Muscle of leg (tissue), 3 donors: ENCODE measurements at regions not wholly inside any gene's neighbourhood (a gene's known extent, or its start where the extent isn't known, plus 50 kb on each side); places are given as distances from the start of the nearest gene placed in this dataset.
A peak's percentile ranks its signal among the peaks of the same experiment; 100 is the strongest.

Experiments used
- DNase-seq: peaks from one replicate; pipeline ENCODE4 v3.0.0; 2013
- H3K27ac ChIP-seq: one replicate; pipeline ENCODE4 v1.5.1; 2013; ENCODE audit warnings: mild to moderate bottlenecking, low read length, control low read depth
- H3K27me3 ChIP-seq: one replicate; pipeline ENCODE4 v1.6.1; 2013; ENCODE audit warnings: low read length; ENCODE audit not compliant: control insufficient read depth, insufficient read depth
- H3K36me3 ChIP-seq: one replicate; pipeline ENCODE4 v1.6.1; 2013; ENCODE audit warnings: low read length; ENCODE audit not compliant: control insufficient read depth, insufficient read depth
- H3K4me1 ChIP-seq: one replicate; pipeline ENCODE4 v1.6.1; 2013; ENCODE audit warnings: low read length; ENCODE audit not compliant: control insufficient read depth, insufficient read depth
- H3K4me3 ChIP-seq: one replicate; pipeline ENCODE4 v1.5.1; 2013; ENCODE audit warnings: low read length, control low read depth
- H3K9me3 ChIP-seq: replicated peaks from 2 replicates; pipeline ENCODE4 v1.6.1; 2013; ENCODE audit warnings: low read depth, low read length; ENCODE audit not compliant: control insufficient read depth
- WGBS: methylation state at CpG from one replicate; pipeline ENCODE4 v1.1.5; 2013; ENCODE audit warnings: missing lambda C conversion rate; ENCODE audit not compliant: insufficient coverage; 5-methylcytosine and 5-hydroxymethylcytosine counted together

- Histone ChIP-seq H3K4me3 (no peak overlapping the region), H3K4me1 (no peaks in the 10 kb centered on the region), H3K9me3 (peaks cover 6% of the 10 kb centered on the region), H3K27ac (no peak overlapping the region), H3K27me3 (no peaks in the 10 kb centered on the region), H3K36me3 (no peaks in the 10 kb centered on the region)
- no CpG with 5 or more reads among the region's 1 CpG for WGBS
- DNase-seq: no peak
Measured at GRCh38 chr2:188713961-188714360, 260.2 kb upstream of the COL3A1 start.

DNA sequence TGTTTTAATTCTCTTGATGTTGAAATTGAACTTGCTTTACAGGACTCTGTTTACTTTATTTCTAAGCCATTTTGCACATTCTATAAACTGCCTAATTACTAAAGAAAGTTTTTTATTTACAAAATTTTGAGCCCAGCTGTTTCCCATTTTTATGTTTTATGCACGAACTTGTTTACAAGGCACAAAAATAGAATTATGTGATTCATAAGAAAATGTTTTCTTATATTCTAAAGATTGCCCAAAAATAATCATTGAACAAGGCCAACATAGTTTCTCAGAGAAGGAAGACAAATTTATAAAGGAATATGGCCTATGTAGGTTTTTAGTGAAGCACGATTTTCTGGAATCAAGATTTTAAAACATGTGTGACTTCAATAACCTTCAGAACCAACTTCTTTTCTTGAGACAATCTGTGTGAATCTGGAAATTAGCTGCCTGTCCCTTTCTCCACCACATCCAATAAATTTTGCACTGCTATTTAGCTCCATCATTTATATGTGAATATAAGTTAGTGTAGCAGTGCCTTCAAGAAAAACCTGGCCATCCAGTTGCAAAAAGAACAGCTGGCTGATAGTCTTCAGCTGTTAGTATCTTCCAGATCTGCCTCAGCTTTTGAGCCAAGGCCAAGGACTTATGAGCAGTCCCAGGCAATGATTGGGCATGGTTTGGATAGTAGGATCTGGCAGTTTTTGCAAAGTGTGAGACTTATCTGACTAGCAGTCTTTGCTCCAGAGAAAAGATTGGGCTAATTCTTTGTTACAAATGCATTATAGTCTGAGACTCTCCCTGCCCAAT, 253.2 kb upstream of the COL3A1 start:
- DNase-seq: peak; percentile 82
- WGBS: no CpG with 5 or more reads among the region's 2 CpGs
- no peaks in the 10 kb centered on the region for H3K9me3 ChIP-seq

GRCh38 chr2:188721784-188722183, 252.4 kb upstream of the COL3A1 start:
- H3K27ac ChIP-seq: no peak overlapping the region
- DNase-seq: no peak
- H3K27me3 ChIP-seq: no peaks in the 10 kb centered on the region
- no peaks in the 10 kb centered on the region for H3K36me3 ChIP-seq
- no peak overlapping the region for H3K4me3 ChIP-seq
- no CpG with 5 or more reads among the region's 3 CpGs for WGBS
- H3K9me3 ChIP-seq: no peaks in the 10 kb centered on the region
- no peaks in the 10 kb centered on the region for H3K4me1 ChIP-seq

More for the DNA sequence above, 253.2 kb upstream of the COL3A1 start:
- H3K27ac ChIP-seq: peak overlapping the region; percentile 26
- no peaks in the 10 kb centered on the region for H3K4me1 ChIP-seq
- no peaks in the 10 kb centered on the region for H3K27me3 ChIP-seq
- H3K4me3 ChIP-seq: no peak overlapping the region
- no peaks in the 10 kb centered on the region for H3K36me3 ChIP-seq

GRCh38 chr2:188725746-188726360, 248.3 kb upstream of the COL3A1 start:
- Histone ChIP-seq H3K4me1 (no peaks in the 10 kb centered on the region), H3K9me3 (no peaks in the 10 kb centered on the region), H3K4me3 (no peak overlapping the region), H3K27me3 (no peaks in the 10 kb centered on the region), H3K36me3 (no peaks in the 10 kb centered on the region), H3K27ac (peak overlapping the region; percentile 1)
- no CpG with 5 or more reads among the region's 3 CpGs for WGBS
- DNase-seq: peak; percentile 69

DNA sequence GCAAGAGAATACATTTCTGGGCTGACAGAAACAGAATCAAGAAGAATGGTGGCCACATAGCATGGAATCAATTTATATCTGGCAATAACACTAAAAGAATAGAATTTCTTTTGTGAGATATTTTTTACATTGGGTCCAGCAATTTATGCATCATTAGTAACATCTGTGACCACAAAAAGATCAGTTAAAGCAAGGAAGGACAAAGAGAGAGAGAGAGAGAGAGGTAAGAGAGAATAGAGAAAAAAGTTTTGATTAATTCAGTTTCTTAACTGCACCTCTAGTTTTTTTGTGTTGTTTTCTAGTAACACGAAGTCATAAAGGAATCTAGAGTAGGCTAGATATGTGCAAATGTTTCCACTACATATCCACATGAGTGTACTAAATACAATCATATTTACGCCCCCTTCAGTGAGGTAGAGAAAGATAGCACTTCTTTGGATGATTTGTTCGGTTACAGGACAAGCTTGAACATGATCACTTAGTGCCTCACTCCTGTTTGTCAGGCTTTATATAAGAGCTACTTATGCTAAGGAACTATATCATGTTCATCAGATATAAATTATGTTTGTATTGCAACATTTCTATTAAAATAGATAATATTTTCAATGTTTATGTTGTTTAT, 247.4 kb upstream of the COL3A1 start:
- no peaks in the 10 kb centered on the region for H3K36me3 ChIP-seq
- DNase-seq: peak; percentile 71
- H3K4me1 ChIP-seq: no peaks in the 10 kb centered on the region
- no CpG with 5 or more reads among the region's 3 CpGs for WGBS
- no peaks in the 10 kb centered on the region for H3K27me3 ChIP-seq
- H3K4me3 ChIP-seq: no peak overlapping the region
- H3K9me3 ChIP-seq: no peaks in the 10 kb centered on the region
- peak overlapping the region; percentile 53 for H3K27ac ChIP-seq

DNA sequence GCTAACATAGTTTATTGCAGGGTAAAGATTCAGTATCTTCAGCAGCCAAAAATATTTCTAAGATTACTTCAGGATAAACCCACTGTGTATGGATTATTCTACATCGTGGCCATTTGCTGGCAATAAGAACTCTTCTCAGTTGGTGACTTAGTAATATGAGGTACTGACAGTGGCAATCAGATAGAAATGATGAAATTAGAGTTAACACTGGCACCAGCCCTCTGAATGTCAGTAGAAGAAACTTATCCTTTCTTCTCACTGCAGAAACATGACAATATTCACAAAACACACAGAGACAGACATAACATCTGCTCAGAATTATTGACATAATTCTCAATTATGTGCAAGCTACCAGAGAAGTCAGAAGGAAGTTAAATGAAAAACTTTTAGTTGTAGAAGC, 246.3 kb upstream of the COL3A1 start:
- no CpG with 5 or more reads among the region's 1 CpG for WGBS
- no peaks in the 10 kb centered on the region for H3K9me3 ChIP-seq
- H3K36me3 ChIP-seq: no peaks in the 10 kb centered on the region
- H3K27me3 ChIP-seq: no peaks in the 10 kb centered on the region
- no peak overlapping the region for H3K4me3 ChIP-seq
- H3K27ac ChIP-seq: peak overlapping the region; percentile 29
- DNase-seq: peak; percentile 46
- no peaks in the 10 kb centered on the region for H3K4me1 ChIP-seq

- no CpG with 5 or more reads among the region's 3 CpGs for WGBS
- no peaks in the 10 kb centered on the region for H3K9me3 ChIP-seq
- H3K27ac ChIP-seq: no peak overlapping the region
- no peaks in the 10 kb centered on the region for H3K36me3 ChIP-seq
- H3K27me3 ChIP-seq: no peaks in the 10 kb centered on the region
- peak; percentile 26 for DNase-seq
- H3K4me3 ChIP-seq: no peak overlapping the region
- no peaks in the 10 kb centered on the region for H3K4me1 ChIP-seq
Measured at GRCh38 chr2:188734691-188735090, 239.5 kb upstream of the COL3A1 start.

DNA sequence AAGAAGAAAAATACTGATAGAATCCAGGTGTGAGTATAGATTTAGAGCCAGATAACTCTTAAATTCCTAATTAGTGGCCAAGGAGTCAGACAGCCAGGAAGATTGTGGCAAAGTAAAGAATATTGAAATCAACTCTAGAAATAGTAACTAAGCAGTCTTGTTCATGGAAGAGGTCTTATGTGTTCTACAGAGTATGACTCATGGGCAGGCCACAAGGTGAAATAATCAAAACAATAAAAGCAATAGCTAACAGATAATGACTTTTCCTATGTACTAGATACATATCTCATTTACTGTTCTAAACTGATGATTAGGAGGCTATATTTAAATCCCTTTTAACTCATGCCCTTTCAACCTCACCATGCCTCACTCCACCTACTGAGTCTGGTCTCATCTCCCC, 227.4 kb upstream of the COL3A1 start:
- Histone ChIP-seq H3K36me3 (no peaks in the 10 kb centered on the region), H3K4me3 (no peak overlapping the region)

DNA sequence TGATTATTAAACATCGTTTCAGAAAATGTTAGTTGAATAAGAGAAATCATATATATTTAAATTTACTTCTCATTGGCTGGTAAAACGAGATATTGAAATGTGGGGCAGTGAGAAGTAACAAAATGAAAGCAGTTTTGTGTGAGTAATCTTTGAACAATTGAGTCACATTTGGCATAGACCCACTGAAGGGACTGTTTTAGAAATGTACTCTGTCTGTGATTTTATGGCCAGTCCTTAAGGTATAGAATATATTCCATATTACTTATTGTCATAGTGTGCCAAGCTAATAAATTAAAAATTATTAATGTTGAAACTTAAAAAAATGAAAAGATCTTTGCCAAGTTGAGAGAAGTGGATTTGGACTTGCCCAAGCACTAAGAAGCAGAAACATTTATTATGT, 222.4 kb upstream of the COL3A1 start:
- WGBS: no CpG with 5 or more reads among the region's 2 CpGs
- Histone ChIP-seq H3K27ac (peak overlapping the region; percentile 60), H3K4me3 (no peak overlapping the region), H3K36me3 (no peaks in the 10 kb centered on the region), H3K9me3 (peaks cover 8% of the 10 kb centered on the region), H3K4me1 (no peaks in the 10 kb centered on the region), H3K27me3 (no peaks in the 10 kb centered on the region)
- DNase-seq: peak; percentile 91

More for the DNA sequence above, 227.4 kb upstream of the COL3A1 start:
- Histone ChIP-seq H3K9me3 (no peaks in the 10 kb centered on the region), H3K27ac (no peak overlapping the region), H3K4me1 (no peaks in the 10 kb centered on the region), H3K27me3 (no peaks in the 10 kb centered on the region)
- no peak for DNase-seq

DNA sequence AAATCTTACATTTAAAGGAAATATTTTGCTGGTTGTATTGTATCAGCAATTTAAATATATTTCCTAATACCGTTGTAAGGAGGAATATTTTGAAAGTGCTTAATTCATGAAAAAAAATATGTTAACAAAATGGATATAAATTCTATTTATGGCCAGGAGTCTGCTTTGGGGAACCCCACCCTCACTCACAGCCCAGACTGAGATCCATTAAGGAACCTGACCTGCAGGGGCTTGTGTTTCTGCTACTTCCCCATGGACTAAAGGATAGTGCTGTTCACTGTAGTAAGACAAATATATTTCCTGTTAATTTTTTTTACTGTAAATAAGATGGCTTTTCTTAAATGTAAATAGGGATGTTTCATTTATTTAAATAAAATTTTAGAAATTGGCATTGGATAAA, 221.9 kb upstream of the COL3A1 start:
- WGBS: no CpG with 5 or more reads among the region's 1 CpG
- DNase-seq: peak; percentile 65
- Histone ChIP-seq H3K4me3 (no peak overlapping the region), H3K4me1 (no peaks in the 10 kb centered on the region), H3K9me3 (peaks cover 9% of the 10 kb centered on the region), H3K36me3 (no peaks in the 10 kb centered on the region), H3K27ac (peak overlapping the region; percentile 60), H3K27me3 (no peaks in the 10 kb centered on the region)
